ENCODE measurements at regions not wholly inside any gene's neighbourhood (a gene's known extent, or its start where the extent isn't known, plus 50 kb on each side); places are given as distances from the start of the nearest gene placed in this dataset.
A peak's percentile ranks its signal among the peaks of the same experiment; 100 is the strongest.
"Not testable (repeated sequence)": the region's sequence is repeated elsewhere in the genome, so short reads cannot be mapped to it uniquely, and the experiment has no call there.

DNA sequence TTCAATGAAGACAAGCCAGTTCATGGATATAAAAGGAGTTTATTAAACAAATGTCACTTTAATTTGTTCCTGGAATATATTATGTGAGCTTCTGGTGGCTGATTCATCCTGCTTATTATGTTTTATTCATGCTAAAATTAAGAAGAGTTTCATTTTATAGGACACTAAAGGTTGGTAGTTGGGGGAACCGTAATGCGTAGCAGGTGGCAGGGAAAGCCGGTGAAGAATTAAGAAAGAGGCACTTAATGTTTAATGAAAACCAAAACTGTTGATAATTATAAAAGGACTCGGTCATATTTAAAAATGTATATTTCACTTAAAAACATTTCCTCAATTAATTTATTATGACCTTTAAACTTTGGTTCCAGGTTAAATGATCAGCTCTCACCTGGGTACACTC is 94.3 kb downstream of the XKR3 start:
- H3K9ac ChIP-seq (ENCODE audit: low read depth, low read length); H3K4me1 ChIP-seq (ENCODE audit: insufficient read depth, low read length); H3K36me3 ChIP-seq (ENCODE audit: insufficient read depth, low read length); H3K9me3 ChIP-seq (ENCODE audit: control insufficient read depth, insufficient read depth, low read length): not testable (repeated sequence)

GRCh38 chr22:16727491-16727890 is 97.7 kb downstream of the XKR3 start:
- H3K4me1 ChIP-seq (ENCODE audit: insufficient read depth, low read length); H3K9ac ChIP-seq (ENCODE audit: low read depth, low read length); H3K9me3 ChIP-seq (ENCODE audit: control insufficient read depth, insufficient read depth, low read length); H3K36me3 ChIP-seq (ENCODE audit: insufficient read depth, low read length): not testable (repeated sequence)

- not testable (repeated sequence) for H3K9me3 ChIP-seq (ENCODE audit: control insufficient read depth, insufficient read depth, low read length); H3K9ac ChIP-seq (ENCODE audit: low read depth, low read length); H3K4me1 ChIP-seq (ENCODE audit: insufficient read depth, low read length); H3K36me3 ChIP-seq (ENCODE audit: insufficient read depth, low read length)
Measured at GRCh38 chr22:16723241-16723640, 102.0 kb downstream of the XKR3 start.

DNA sequence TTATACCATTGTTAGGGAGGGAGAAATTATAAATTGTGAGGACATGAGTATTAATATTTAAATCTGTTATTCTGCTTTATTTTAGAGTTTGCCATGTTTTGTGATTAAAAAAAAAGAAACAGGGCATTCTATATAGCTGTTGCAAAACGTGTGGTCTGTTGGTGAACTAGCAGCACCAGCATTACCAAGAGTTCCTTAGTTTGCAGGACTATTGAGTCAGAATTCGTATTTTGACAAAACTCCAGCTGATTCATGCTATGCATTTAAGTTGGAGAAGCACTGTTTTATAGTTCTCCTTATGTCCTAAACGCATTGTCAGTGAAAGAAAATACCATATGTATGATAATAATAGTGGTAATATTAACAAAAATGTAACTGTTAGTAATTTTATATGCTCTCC is 102.6 kb downstream of the XKR3 start:
- not testable (repeated sequence) for H3K9ac ChIP-seq (ENCODE audit: low read depth, low read length); H3K36me3 ChIP-seq (ENCODE audit: insufficient read depth, low read length); H3K4me1 ChIP-seq (ENCODE audit: insufficient read depth, low read length); H3K9me3 ChIP-seq (ENCODE audit: control insufficient read depth, insufficient read depth, low read length)

- Histone ChIP-seq H3K9ac (ENCODE audit: low read depth, low read length) (no peak overlapping the region), H3K36me3 (ENCODE audit: insufficient read depth, low read length) (no peaks in the 10 kb centered on the region), H3K9me3 (ENCODE audit: control insufficient read depth, insufficient read depth, low read length) (no peaks in the 10 kb centered on the region), H3K4me1 (ENCODE audit: insufficient read depth, low read length) (no peaks in the 10 kb centered on the region)
Measured at GRCh38 chr22:16721961-16722360, 103.2 kb downstream of the XKR3 start.

DNA sequence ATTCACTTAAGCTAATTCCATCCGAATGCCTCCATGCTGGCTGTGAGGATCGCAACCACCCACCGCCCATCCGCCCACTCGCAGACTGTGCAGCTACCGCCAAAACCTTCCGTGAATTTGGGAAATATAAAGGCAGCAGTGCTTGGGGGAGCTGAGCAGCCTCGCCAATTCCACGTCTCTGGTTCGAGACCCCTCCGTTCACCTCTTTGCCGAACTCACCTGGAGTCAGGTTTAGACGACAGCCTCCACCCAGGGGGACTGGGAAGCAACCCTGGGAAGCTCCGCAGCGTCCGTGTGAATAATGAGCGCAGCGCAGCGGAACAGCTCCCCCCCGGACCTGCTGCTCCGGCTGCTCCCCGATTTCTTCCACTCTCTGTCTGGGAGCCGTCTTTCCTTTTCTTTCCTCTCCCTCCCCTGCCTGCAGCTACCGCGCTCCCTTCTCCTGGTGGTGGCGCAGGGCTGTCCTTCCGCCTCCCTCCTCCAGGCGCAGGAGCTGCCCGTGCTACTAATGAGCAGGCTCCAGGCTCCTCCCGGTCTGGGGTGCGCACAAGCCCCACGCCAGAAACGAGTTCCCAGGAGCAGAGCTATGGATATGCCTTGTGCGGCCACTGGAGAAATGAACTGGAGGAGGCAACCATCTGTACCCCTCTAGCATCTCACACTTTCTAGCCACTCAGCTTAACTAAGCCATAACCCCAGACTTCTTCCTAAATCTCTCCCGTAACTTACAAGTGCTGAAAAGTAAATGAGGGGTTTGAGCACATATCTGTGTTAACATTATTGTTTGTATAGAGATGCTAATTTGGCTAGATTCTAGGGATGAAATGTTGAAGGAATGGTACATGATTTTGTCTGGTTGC is 107.3 kb downstream of the XKR3 start:
- Histone ChIP-seq H3K36me3 (ENCODE audit: insufficient read depth, low read length) (no peaks in the 10 kb centered on the region), H3K4me1 (ENCODE audit: insufficient read depth, low read length) (no peaks in the 10 kb centered on the region), H3K9me3 (ENCODE audit: control insufficient read depth, insufficient read depth, low read length) (no peaks in the 10 kb centered on the region), H3K9ac (ENCODE audit: low read depth, low read length) (peak overlapping the region; percentile 78; the same call in 1 of the 2 replicates)

DNA sequence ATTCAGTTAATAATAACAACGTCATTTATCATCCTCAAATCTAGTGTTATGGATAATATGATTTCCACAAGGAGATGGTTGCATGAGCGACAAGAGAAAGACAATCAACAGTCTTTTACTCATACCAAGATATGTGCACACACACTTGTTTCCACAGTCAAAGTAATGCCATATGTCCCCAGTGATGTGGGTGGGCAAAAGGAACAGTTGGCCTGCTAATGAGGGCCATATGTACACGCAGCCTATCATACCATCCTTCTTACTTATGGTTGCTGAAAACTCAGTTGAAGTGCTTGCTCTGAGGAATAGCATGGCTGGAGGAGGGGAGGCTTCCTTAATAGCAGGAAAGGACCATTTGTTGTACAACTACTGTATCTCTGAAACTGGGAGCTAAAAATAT is 110.6 kb downstream of the XKR3 start:
- H3K9me3 ChIP-seq (ENCODE audit: control insufficient read depth, insufficient read depth, low read length); H3K9ac ChIP-seq (ENCODE audit: low read depth, low read length); H3K36me3 ChIP-seq (ENCODE audit: insufficient read depth, low read length); H3K4me1 ChIP-seq (ENCODE audit: insufficient read depth, low read length): not testable (repeated sequence)

GRCh38 chr22:16702318-16702870 is 109.8 kb upstream of the CCT8L2 start:
- H3K36me3 ChIP-seq (ENCODE audit: insufficient read depth, low read length); H3K4me1 ChIP-seq (ENCODE audit: insufficient read depth, low read length); H3K9me3 ChIP-seq (ENCODE audit: control insufficient read depth, insufficient read depth, low read length); H3K9ac ChIP-seq (ENCODE audit: low read depth, low read length): not testable (repeated sequence)

- not testable (repeated sequence) for H3K36me3 ChIP-seq (ENCODE audit: insufficient read depth, low read length); H3K9me3 ChIP-seq (ENCODE audit: control insufficient read depth, insufficient read depth, low read length); H3K4me1 ChIP-seq (ENCODE audit: insufficient read depth, low read length); H3K9ac ChIP-seq (ENCODE audit: low read depth, low read length)
Measured at GRCh38 chr22:16700390-16700789, 107.8 kb upstream of the CCT8L2 start.

DNA sequence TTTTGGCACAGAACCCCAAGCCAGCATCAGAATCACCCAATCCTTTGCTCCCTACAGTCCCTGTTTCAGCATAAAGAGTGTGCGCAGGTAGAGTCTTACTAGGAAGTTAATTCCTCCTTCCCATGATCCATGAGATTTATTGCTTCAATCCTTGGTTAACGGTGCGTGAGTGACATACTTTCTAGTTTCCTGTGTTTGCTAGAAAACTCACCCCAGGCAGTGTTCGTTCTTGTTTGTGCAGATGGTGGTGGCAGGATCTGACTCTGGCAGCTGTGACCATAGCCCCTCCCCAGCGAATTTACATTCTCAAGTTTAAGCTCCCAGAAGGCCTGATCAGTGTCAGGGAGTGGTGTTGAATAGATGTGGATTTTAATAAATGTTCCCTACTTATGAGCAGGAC is 106.7 kb upstream of the CCT8L2 start:
- Histone ChIP-seq H3K4me1 (ENCODE audit: insufficient read depth, low read length) (no peaks in the 10 kb centered on the region), H3K9ac (ENCODE audit: low read depth, low read length) (no peak overlapping the region), H3K9me3 (ENCODE audit: control insufficient read depth, insufficient read depth, low read length) (no peaks in the 10 kb centered on the region), H3K36me3 (ENCODE audit: insufficient read depth, low read length) (no peaks in the 10 kb centered on the region)

- H3K36me3 ChIP-seq (ENCODE audit: insufficient read depth, low read length); H3K9ac ChIP-seq (ENCODE audit: low read depth, low read length); H3K4me1 ChIP-seq (ENCODE audit: insufficient read depth, low read length); H3K9me3 ChIP-seq (ENCODE audit: control insufficient read depth, insufficient read depth, low read length): not testable (repeated sequence)
Measured at GRCh38 chr22:16697492-16698044, 105.0 kb upstream of the CCT8L2 start.

- H3K9me3 ChIP-seq (ENCODE audit: control insufficient read depth, insufficient read depth, low read length); H3K4me1 ChIP-seq (ENCODE audit: insufficient read depth, low read length); H3K9ac ChIP-seq (ENCODE audit: low read depth, low read length); H3K36me3 ChIP-seq (ENCODE audit: insufficient read depth, low read length): not testable (repeated sequence)
Measured at GRCh38 chr22:16696900-16697299, 104.3 kb upstream of the CCT8L2 start.

- H3K9ac ChIP-seq (ENCODE audit: low read depth, low read length), result no peak overlapping the region
- no peaks in the 10 kb centered on the region for H3K4me1 ChIP-seq (ENCODE audit: insufficient read depth, low read length)
- H3K36me3 ChIP-seq (ENCODE audit: insufficient read depth, low read length), result no peaks in the 10 kb centered on the region
- H3K9me3 ChIP-seq (ENCODE audit: control insufficient read depth, insufficient read depth, low read length), result no peaks in the 10 kb centered on the region
Measured at GRCh38 chr22:16695261-16695660, 102.7 kb upstream of the CCT8L2 start.

DNA sequence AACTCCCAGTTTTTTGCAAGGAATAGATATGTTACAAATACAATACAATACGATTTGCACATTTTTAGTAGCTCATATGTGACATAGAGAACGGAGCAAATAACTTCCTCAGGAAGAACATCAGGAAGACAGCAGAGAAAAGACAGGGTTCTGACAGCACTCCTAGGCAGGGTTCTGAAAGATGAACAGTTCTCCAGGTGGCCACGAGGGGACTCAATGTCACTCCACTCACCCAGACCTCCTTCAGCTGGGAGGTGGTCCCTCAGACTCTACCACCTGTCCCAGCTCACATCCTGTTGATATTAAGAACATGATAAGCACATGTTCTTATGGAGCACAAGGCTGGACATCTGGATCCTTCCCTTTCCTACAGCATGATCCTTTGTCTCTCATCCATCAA is 101.1 kb upstream of the CCT8L2 start:
- not testable (repeated sequence) for H3K36me3 ChIP-seq (ENCODE audit: insufficient read depth, low read length); H3K9me3 ChIP-seq (ENCODE audit: control insufficient read depth, insufficient read depth, low read length); H3K4me1 ChIP-seq (ENCODE audit: insufficient read depth, low read length); H3K9ac ChIP-seq (ENCODE audit: low read depth, low read length)

- not testable (repeated sequence) for H3K9me3 ChIP-seq (ENCODE audit: control insufficient read depth, insufficient read depth, low read length); H3K36me3 ChIP-seq (ENCODE audit: insufficient read depth, low read length); H3K9ac ChIP-seq (ENCODE audit: low read depth, low read length); H3K4me1 ChIP-seq (ENCODE audit: insufficient read depth, low read length)
Measured at GRCh38 chr22:16689358-16689757, 96.7 kb upstream of the CCT8L2 start.

Data from ES-I3 (cell line).